H1 (cell line): ENCODE measurements at regions not wholly inside any gene's neighbourhood (a gene's known extent, or its start where the extent isn't known, plus 50 kb on each side); places are given as distances from the start of the nearest gene placed in this dataset.

Experiments used
- CTCF ChIA-PET: fragments of 300-600 bp; sonication (Branson Sonifier 250); formaldehyde crosslinking; loops from one replicate; lab custom pipeline; 2021; ENCODE audit not compliant: partially characterized antibody; lab: Charles Lee
- POLR2A ChIA-PET: fragments of 300-600 bp; sonication (Branson Sonifier 250); formaldehyde crosslinking; loops from one replicate; lab custom pipeline; 2021; ENCODE audit warnings: inconsistent platforms; ENCODE audit not compliant: partially characterized antibody; lab: Charles Lee
- DNase-seq, 2 experiments: peaks; one replicate each; pipeline versions ENCODE4 v3.0.0 to v3.0.0-alpha.2; 2010 to 2022; ENCODE audit warnings: low spot score in 2 of 2, low read depth in 1 of 2, mixed read lengths in 1 of 2
- FAIRE-seq: peaks from 2 replicates; lab custom pipeline; 2011; peaks lifted over from hg19 to GRCh38; lab: Jason Lieb, UNC
- H2AFZ ChIP-seq: 2 replicates; pipeline ENCODE4 v1.8.1; 2012; ENCODE audit warnings: low read length, inconsistent platforms
- H2AK5ac ChIP-seq: 2 replicates; pipeline ENCODE4 v1.6.1; 2013; ENCODE audit warnings: low read depth, low read length
- H2BK120ac ChIP-seq: replicated peaks from 2 replicates; pipeline ENCODE3; 2013; ENCODE audit warnings: low read depth, low read length, inconsistent platforms
- H2BK12ac ChIP-seq: 2 replicates; pipeline ENCODE4 v1.6.1; 2013; ENCODE audit warnings: low read depth, low read length
- H2BK15ac ChIP-seq: 2 replicates; pipeline ENCODE4 v1.6.1; 2013; ENCODE audit warnings: low read length
- H2BK20ac ChIP-seq: 2 replicates; pipeline ENCODE4 v1.6.1; 2013; ENCODE audit warnings: low read length
- H2BK5ac ChIP-seq: 2 replicates; pipeline ENCODE4 v1.6.1; 2013; ENCODE audit warnings: low read depth, low read length
- H3K14ac ChIP-seq: 2 replicates; pipeline ENCODE4 v1.6.1; 2013; ENCODE audit warnings: inconsistent platforms; ENCODE audit not compliant: insufficient read length
- H3K18ac ChIP-seq: 2 replicates; pipeline ENCODE4 v1.6.1; 2013; ENCODE audit warnings: low read length; ENCODE audit errors: extremely low read depth
- H3K23ac ChIP-seq: 2 replicates; pipeline ENCODE4 v1.6.1; 2013; ENCODE audit warnings: inconsistent platforms; ENCODE audit not compliant: insufficient read length
- H3K23me2 ChIP-seq: 2 replicates; pipeline ENCODE4 v1.6.1; 2013; ENCODE audit warnings: low read depth, low read length
- H3K27ac ChIP-seq: 2 replicates; pipeline ENCODE4 v1.6.1; 2011; ENCODE audit warnings: low read depth, low read length, inconsistent platforms
- H3K27me3 ChIP-seq, 4 experiments: replicated peaks in 1 of 4; 1 replicate in 1 of 4; 2 replicates in 3 of 4; pipeline versions ENCODE4 v1.6.1 to v1.8.1; 2011 to 2013; ENCODE audit warnings: low read length in 3 of 4, mild to moderate bottlenecking in 3 of 4, inconsistent platforms in 2 of 4, mixed read lengths in 2 of 4, moderate library complexity in 1 of 4; ENCODE audit not compliant: control insufficient read depth in 3 of 4, insufficient read depth in 3 of 4; ENCODE audit errors: extremely low read depth in 1 of 4
- H3K36me3 ChIP-seq, 4 experiments: 2 replicates each; pipeline versions ENCODE4 v1.6.1 to v1.8.1; 2011 to 2013; ENCODE audit warnings: mild to moderate bottlenecking in 4 of 4, low read length in 3 of 4, moderate library complexity in 2 of 4, control low read depth in 1 of 4, inconsistent platforms in 1 of 4; ENCODE audit not compliant: insufficient read depth in 4 of 4, control insufficient read depth in 2 of 4
- H3K4ac ChIP-seq: replicated peaks from 2 replicates; pipeline ENCODE3; 2013; ENCODE audit warnings: low read length, low read depth, mixed read lengths, inconsistent platforms; ENCODE audit not compliant: insufficient read length
- H3K4me1 ChIP-seq, 4 experiments: replicated peaks in 1 of 4; 1 replicate in 1 of 4; 2 replicates in 3 of 4; pipeline versions ENCODE4 v1.6.1 to v1.8.1; 2011 to 2013; ENCODE audit warnings: low read length in 3 of 4, inconsistent platforms in 2 of 4, mixed read lengths in 1 of 4; ENCODE audit not compliant: insufficient read depth in 4 of 4, control insufficient read depth in 3 of 4
- H3K4me2 ChIP-seq, 2 experiments: 2 replicates each; pipeline versions ENCODE4 v1.6.1 to v1.8.1; 2011 to 2013; ENCODE audit warnings: low read depth in 2 of 2, low read length in 2 of 2, control low read depth in 1 of 2, inconsistent platforms in 1 of 2, mild to moderate bottlenecking in 1 of 2; ENCODE audit not compliant: insufficient read depth in 1 of 2
- H3K4me3 ChIP-seq, 4 experiments: fragments of 200-600, 300-600 bp in 1 of 4; sonication (generic), shearing (Covaris generic), sonication (Bioruptor Twin) in 1 of 4; 2 replicates each; pipeline versions ENCODE4 v1.5.1 to v1.8.1; 2011 to 2016; ENCODE audit warnings: low read length in 4 of 4, low read depth in 3 of 4, control low read depth in 2 of 4, inconsistent platforms in 2 of 4, mild to moderate bottlenecking in 2 of 4, mixed read lengths in 1 of 4, moderate library complexity in 1 of 4; ENCODE audit not compliant: insufficient read depth in 2 of 4; ENCODE audit errors: extremely low read depth in 1 of 4
- H3K56ac ChIP-seq: replicated peaks from 2 replicates; pipeline ENCODE3; 2013; ENCODE audit warnings: low read depth, mild to moderate bottlenecking, mixed read lengths, low read length, inconsistent platforms; ENCODE audit not compliant: insufficient read length
- H3K79me1 ChIP-seq: 2 replicates; pipeline ENCODE4 v1.6.1; 2013; ENCODE audit warnings: low read depth, low read length, control low read depth
- H3K79me2 ChIP-seq, 2 experiments: 2 replicates each; pipeline versions ENCODE4 v1.6.1 to v1.8.1; 2012 to 2013; ENCODE audit warnings: low read length in 2 of 2, mild to moderate bottlenecking in 2 of 2, inconsistent platforms in 1 of 2; ENCODE audit not compliant: insufficient read depth in 2 of 2, control insufficient read depth in 1 of 2
- H3K9ac ChIP-seq, 4 experiments: replicated peaks in 1 of 4; 1 replicate in 1 of 4; 2 replicates in 3 of 4; pipeline versions ENCODE4 v1.6.1 to v1.8.1; 2011 to 2013; ENCODE audit warnings: low read depth in 3 of 4, low read length in 3 of 4, control low read depth in 2 of 4, mild to moderate bottlenecking in 2 of 4, moderate library complexity in 2 of 4, inconsistent platforms in 1 of 4; ENCODE audit errors: extremely low read depth in 1 of 4
- H3K9me3 ChIP-seq, 2 experiments: 2 replicates each; pipeline versions ENCODE4 v1.6.1 to v1.8.1; 2012 to 2013; ENCODE audit warnings: mild to moderate bottlenecking in 2 of 2, moderate library complexity in 2 of 2, control low read depth in 1 of 2, inconsistent platforms in 1 of 2, low read depth in 1 of 2, low read length in 1 of 2, mixed read lengths in 1 of 2; ENCODE audit not compliant: insufficient read depth in 2 of 2
- H4K20me1 ChIP-seq, 2 experiments: replicated peaks in 1 of 2; 2 replicates each; pipeline versions ENCODE3 to v1.8.1; 2011 to 2013; ENCODE audit warnings: inconsistent platforms in 2 of 2, low read length in 2 of 2, mild to moderate bottlenecking in 1 of 2; ENCODE audit not compliant: insufficient read depth in 2 of 2, control insufficient read depth in 1 of 2
- H4K5ac ChIP-seq: 2 replicates; pipeline ENCODE4 v1.6.1; 2013; ENCODE audit warnings: low read length, low read depth, mixed read lengths, inconsistent platforms; ENCODE audit not compliant: insufficient read length
- H4K8ac ChIP-seq: 2 replicates; pipeline ENCODE4 v1.8.0; 2013; ENCODE audit warnings: mild to moderate bottlenecking, moderate library complexity, low read length, inconsistent platforms; ENCODE audit not compliant: insufficient read depth; ENCODE audit errors: extremely low read depth
- H4K91ac ChIP-seq: replicated peaks from 2 replicates; pipeline ENCODE3; 2013; ENCODE audit warnings: low read length, mixed read lengths, inconsistent platforms; ENCODE audit not compliant: insufficient read length
- CEBPB ChIP-seq: IDR thresholded peaks from 2 replicates; pipeline ENCODE4 v1.6.1; 2012; ENCODE audit warnings: low read depth, low read length
- EP300 ChIP-seq, 2 experiments: IDR thresholded peaks; 1 replicate in 1 of 2; 2 replicates in 1 of 2; pipeline ENCODE4 v1.6.1; 2011 to 2012; ENCODE audit warnings: low read depth in 2 of 2, low read length in 2 of 2, mild to moderate bottlenecking in 2 of 2, borderline replicate concordance in 1 of 2, inconsistent platforms in 1 of 2, moderate library complexity in 1 of 2
- GABPA ChIP-seq: IDR thresholded peaks from 2 replicates; pipeline ENCODE4 v1.6.1; 2011; ENCODE audit warnings: mild to moderate bottlenecking, low read length, moderate library complexity, borderline replicate concordance; ENCODE audit not compliant: insufficient read depth
- JUND ChIP-seq: IDR thresholded peaks from 2 replicates; pipeline ENCODE4 v1.6.1; 2011; ENCODE audit warnings: mild to moderate bottlenecking, improper control_type of control experiment, low read length
- TAF7 ChIP-seq: optimal IDR thresholded peaks from 2 replicates; pipeline ENCODE3; 2011; ENCODE audit warnings: low read depth, mild to moderate bottlenecking, inconsistent platforms, low read length, moderate library complexity, borderline replicate concordance
- TEAD4 ChIP-seq: IDR thresholded peaks from 2 replicates; pipeline ENCODE4 v1.6.1; 2012; ENCODE audit warnings: low read depth, low read length, inconsistent platforms, mixed read lengths
- YY1 ChIP-seq: IDR thresholded peaks from 2 replicates; pipeline ENCODE4 v1.6.1; 2011; ENCODE audit warnings: low read depth, mild to moderate bottlenecking, low read length
- WGBS, 2 experiments: shearing (Covaris generic) in 1 of 2; methylation state at CpG; one replicate each; pipeline versions ENCODE4 v1.1.6 to v1.1.7; 2013 to 2015; ENCODE audit warnings: low lambda C conversion rate in 2 of 2, mixed read lengths in 2 of 2, inconsistent platforms in 1 of 2, low coverage in 1 of 2, missing lambda C conversion rate in 1 of 2; ENCODE audit not compliant: insufficient replicate concordance in 2 of 2, insufficient coverage in 1 of 2, insufficient read length in 1 of 2; ENCODE audit errors: extremely low coverage in 1 of 2, missing lambda C conversion rate in 1 of 2; 5-methylcytosine and 5-hydroxymethylcytosine counted together

GRCh38 chr12:14075797-14076393, 94.5 kb upstream of the GRIN2B start:
- H3K23ac ChIP-seq, result no peak overlapping the region
- H3K36me3 ChIP-seq, result no peaks in the 10 kb centered on the region
- POLR2A ChIA-PET, result no interaction called here
- H3K18ac ChIP-seq, result no peak overlapping the region
- TF ChIP-seq CEBPB, result no peak
- TF ChIP-seq GABPA, result no peak
- TF ChIP-seq JUND, result no peak
- TF ChIP-seq EP300 (IDR thresholded peaks at IDR 0.05; ENCODE audit: borderline replicate concordance in 1 of 2, low read depth in 2 of 2, low read length in 2 of 2), result no peak
- TF ChIP-seq YY1, result no peak
- TF ChIP-seq TEAD4, result no peak
- no peak for TF ChIP-seq TAF7
- CTCF ChIA-PET, result no interaction called here
- no peaks in the 10 kb centered on the region for H3K23me2 ChIP-seq
- no peaks in the 10 kb centered on the region; a peak in 1 of 4 replicates for H3K9me3 ChIP-seq
- H2AFZ ChIP-seq, result no peak overlapping the region
- no peaks in the 10 kb centered on the region for H4K20me1 ChIP-seq
- no peak overlapping the region for H4K8ac ChIP-seq
- no peak for FAIRE-seq
- H3K4ac ChIP-seq, result no peak overlapping the region
- H2BK12ac ChIP-seq, result no peak overlapping the region
- H2BK15ac ChIP-seq, result no peak overlapping the region
- H3K56ac ChIP-seq, result no peak overlapping the region
- DNase-seq, result no peak
- H3K4me1 ChIP-seq, result no peaks in the 10 kb centered on the region
- no peak overlapping the region for H3K4me2 ChIP-seq
- H3K27me3 ChIP-seq, result no peaks in the 10 kb centered on the region
- H3K79me2 ChIP-seq, result no peaks in the 10 kb centered on the region
- no peak overlapping the region for H2AK5ac ChIP-seq
- H2BK120ac ChIP-seq, result no peak overlapping the region
- H3K27ac ChIP-seq, result no peak overlapping the region
- H2BK20ac ChIP-seq, result no peak overlapping the region
- no peak overlapping the region for H4K5ac ChIP-seq
- H3K4me3 ChIP-seq, result no peak overlapping the region
- no peak overlapping the region for H3K9ac ChIP-seq
- H3K79me1 ChIP-seq, result no peaks in the 10 kb centered on the region
- no peak overlapping the region for H4K91ac ChIP-seq
- 54% methylated on average over 2 of the region's 2 CpGs; no CpG with 5 or more reads in 1 of the 2 experiments for WGBS, 2 experiments
- H2BK5ac ChIP-seq, result no peak overlapping the region
- H3K14ac ChIP-seq, result no peak overlapping the region
